ENCODE measurements at regions not wholly inside any gene's neighbourhood (a gene's known extent, or its start where the extent isn't known, plus 50 kb on each side); places are given as distances from the start of the nearest gene placed in this dataset.

DNA sequence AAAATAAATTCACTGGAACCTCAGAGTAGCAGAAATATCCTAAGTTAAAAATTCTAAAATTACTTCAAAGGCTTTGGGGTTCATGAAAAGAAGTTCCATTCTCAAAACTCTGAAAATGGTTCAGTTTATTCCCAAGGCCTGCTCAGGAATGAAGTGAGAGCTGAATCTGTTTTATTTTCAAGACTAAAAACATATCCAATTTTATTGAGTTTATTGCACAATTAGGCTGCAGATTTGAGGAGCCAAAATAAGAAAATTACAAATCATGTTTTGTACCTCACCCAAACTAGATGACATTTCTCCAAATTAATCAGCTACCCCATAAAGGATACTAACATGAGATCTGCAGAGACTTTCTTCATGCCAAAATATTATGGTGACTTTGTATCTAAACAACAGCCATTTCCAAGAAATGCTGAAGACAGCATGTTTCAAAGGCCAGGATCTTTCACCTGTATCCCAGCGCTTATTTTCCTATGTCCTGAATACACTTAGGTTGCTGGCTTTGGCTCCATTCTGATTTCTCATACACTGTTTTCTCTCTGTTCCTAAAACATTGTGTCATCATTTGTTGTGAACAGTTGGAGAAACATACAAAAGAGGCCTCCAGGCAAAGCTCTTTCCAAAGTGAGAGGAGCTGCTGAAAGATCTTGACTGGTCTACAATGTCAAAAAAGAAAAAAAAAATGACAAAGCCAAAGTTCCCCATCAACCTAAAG, 85.7 kb upstream of the F13A1 start:
- no peaks in the 10 kb centered on the region for H3K27me3 ChIP-seq (ENCODE audit: insufficient read depth)
- H4K20me1 ChIP-seq (ENCODE audit: insufficient read depth) = no peaks in the 10 kb centered on the region
- no peak for DNase-seq
- H3K4me1 ChIP-seq (ENCODE audit: control insufficient read depth in 1 of 2, insufficient read depth in 2 of 2, low read depth in 1 of 2, low read length in 1 of 2) = no peaks in the 10 kb centered on the region
- no peaks in the 10 kb centered on the region for H3K79me2 ChIP-seq (ENCODE audit: insufficient read depth)
- TF ChIP-seq GABPA (IDR thresholded peaks at IDR 0.05; ENCODE audit: low read depth) = no peak
- TF ChIP-seq FOXM1 (IDR thresholded peaks at IDR 0.05; ENCODE audit: low read depth) = no peak
- TF ChIP-seq JUND (IDR thresholded peaks at IDR 0.05) = no peak
- TF ChIP-seq, protein P1, sequence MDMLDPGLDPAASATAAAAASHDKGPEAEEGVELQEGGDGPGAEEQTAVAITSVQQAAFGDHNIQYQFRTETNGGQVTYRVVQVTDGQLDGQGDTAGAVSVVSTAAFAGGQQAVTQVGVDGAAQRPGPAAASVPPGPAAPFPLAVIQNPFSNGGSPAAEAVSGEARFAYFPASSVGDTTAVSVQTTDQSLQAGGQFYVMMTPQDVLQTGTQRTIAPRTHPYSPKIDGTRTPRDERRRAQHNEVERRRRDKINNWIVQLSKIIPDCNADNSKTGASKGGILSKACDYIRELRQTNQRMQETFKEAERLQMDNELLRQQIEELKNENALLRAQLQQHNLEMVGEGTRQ (IDR thresholded peaks at IDR 0.05; ENCODE audit: borderline replicate concordance, low read depth, low read length) = no peak
- TF ChIP-seq EZH2phosphoT487 (IDR thresholded peaks at IDR 0.05; ENCODE audit: borderline replicate concordance, low read depth) = no peak
- no peak for TF ChIP-seq RFX5 (IDR thresholded peaks at IDR 0.05; ENCODE audit: low read length)
- no peak for TF ChIP-seq CHD2 (IDR thresholded peaks at IDR 0.05; ENCODE audit: low read length, partially characterized antibody)
- no peak for TF ChIP-seq EP300 (IDR thresholded peaks at IDR 0.05; ENCODE audit: borderline replicate concordance in 1 of 2, low read depth in 1 of 2, low read length in 1 of 2)
- TF ChIP-seq, protein P2, sequence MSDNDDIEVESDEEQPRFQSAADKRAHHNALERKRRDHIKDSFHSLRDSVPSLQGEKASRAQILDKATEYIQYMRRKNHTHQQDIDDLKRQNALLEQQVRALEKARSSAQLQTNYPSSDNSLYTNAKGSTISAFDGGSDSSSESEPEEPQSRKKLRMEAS (IDR thresholded peaks at IDR 0.05; ENCODE audit: low read depth) = no peak
- no peak for TF ChIP-seq FOXJ3 (CRISPR knock-in tag; IDR thresholded peaks at IDR 0.05)
- TF ChIP-seq TEAD4 (IDR thresholded peaks at IDR 0.05; ENCODE audit: borderline replicate concordance, insufficient read depth) = no peak
- no peak for TF ChIP-seq RCOR1 (IDR thresholded peaks at IDR 0.05; ENCODE audit: low read length)
- TF ChIP-seq RXRA (IDR thresholded peaks at IDR 0.05; ENCODE audit: borderline replicate concordance, low read depth) = no peak
- no peak for TF ChIP-seq NFIC (IDR thresholded peaks at IDR 0.05; ENCODE audit: borderline replicate concordance)
- TF ChIP-seq, protein P3, sequence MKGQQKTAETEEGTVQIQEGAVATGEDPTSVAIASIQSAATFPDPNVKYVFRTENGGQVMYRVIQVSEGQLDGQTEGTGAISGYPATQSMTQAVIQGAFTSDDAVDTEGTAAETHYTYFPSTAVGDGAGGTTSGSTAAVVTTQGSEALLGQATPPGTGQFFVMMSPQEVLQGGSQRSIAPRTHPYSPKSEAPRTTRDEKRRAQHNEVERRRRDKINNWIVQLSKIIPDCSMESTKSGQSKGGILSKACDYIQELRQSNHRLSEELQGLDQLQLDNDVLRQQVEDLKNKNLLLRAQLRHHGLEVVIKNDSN (IDR thresholded peaks at IDR 0.05; ENCODE audit: borderline replicate concordance, low read depth) = no peak
- TF ChIP-seq TCF12 (IDR thresholded peaks at IDR 0.05) = no peak
- no peak for TF ChIP-seq ELF1 (IDR thresholded peaks at IDR 0.05)
- no peaks in the 10 kb centered on the region for H3K9me2 ChIP-seq
- no peak overlapping the region for H3K4me2 ChIP-seq
- no peaks in the 10 kb centered on the region for H3K36me3 ChIP-seq (replicated peaks in 1 of 2; ENCODE audit: control insufficient read depth in 1 of 2, insufficient read depth in 2 of 2, low read length in 1 of 2)
- H3K4me3 ChIP-seq (ENCODE audit: low read depth in 2 of 2, low read length in 1 of 2) = no peak overlapping the region
- WGBS (ENCODE audit: low lambda C conversion rate) = 0% methylated on average over 1 of the region's 1 CpG
- H3K27ac ChIP-seq (ENCODE audit: low read depth in 2 of 2, low read length in 1 of 2) = no peak overlapping the region
- H2AFZ ChIP-seq (ENCODE audit: low read depth) = no peak overlapping the region
- ChIA-PET CTCF (no interaction called here), POLR2A (no interaction called here)
- no peak overlapping the region for H3K9ac ChIP-seq
- no peaks in the 10 kb centered on the region for H3K9me3 ChIP-seq
- H3F3A ChIP-seq (replicated peaks; ENCODE audit: insufficient read depth) = no peaks in the 10 kb centered on the region

DNA sequence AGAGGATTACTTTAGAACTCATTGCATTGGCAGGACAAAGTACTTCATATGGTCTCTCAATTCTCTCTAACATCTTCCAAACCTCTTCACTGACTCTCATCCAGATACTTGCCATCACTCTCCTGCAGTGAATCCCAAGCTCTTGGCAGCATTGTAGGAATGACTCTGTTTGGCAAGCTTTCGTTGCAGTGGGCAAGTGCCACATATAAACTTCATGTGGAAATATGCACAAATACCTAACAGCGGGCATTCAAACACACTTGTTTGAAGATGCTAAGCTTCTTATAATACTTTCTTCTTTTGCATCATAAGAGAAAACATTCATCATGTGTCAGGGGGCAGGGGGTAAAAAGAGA, 86.2 kb upstream of the F13A1 start:
- H3K27ac ChIP-seq (ENCODE audit: low read depth in 2 of 2, low read length in 1 of 2) = no peak overlapping the region
- ChIA-PET CTCF (no interaction called here), POLR2A (no interaction called here)
- no peak for DNase-seq
- no peaks in the 10 kb centered on the region for H3K9me3 ChIP-seq
- no peaks in the 10 kb centered on the region for H3K27me3 ChIP-seq (ENCODE audit: insufficient read depth)
- TF ChIP-seq TCF12 (IDR thresholded peaks at IDR 0.05) = no peak
- no peaks in the 10 kb centered on the region for H3F3A ChIP-seq (replicated peaks; ENCODE audit: insufficient read depth)
- H2AFZ ChIP-seq (ENCODE audit: low read depth) = no peak overlapping the region
- no peaks in the 10 kb centered on the region for H3K9me2 ChIP-seq
- no peaks in the 10 kb centered on the region for H3K36me3 ChIP-seq (replicated peaks in 1 of 2; ENCODE audit: control insufficient read depth in 1 of 2, insufficient read depth in 2 of 2, low read length in 1 of 2)
- no peak overlapping the region for H3K4me2 ChIP-seq
- H3K4me3 ChIP-seq (ENCODE audit: low read depth in 2 of 2, low read length in 1 of 2) = no peak overlapping the region
- 10% methylated on average over 2 of the region's 2 CpGs for WGBS (ENCODE audit: low lambda C conversion rate)
- no peaks in the 10 kb centered on the region for H3K79me2 ChIP-seq (ENCODE audit: insufficient read depth)
- H3K4me1 ChIP-seq (ENCODE audit: control insufficient read depth in 1 of 2, insufficient read depth in 2 of 2, low read depth in 1 of 2, low read length in 1 of 2) = no peaks in the 10 kb centered on the region
- no peaks in the 10 kb centered on the region for H4K20me1 ChIP-seq (ENCODE audit: insufficient read depth)
- H3K9ac ChIP-seq = no peak overlapping the region

All from SK-N-SH (cell line).